ENCODE measurements at regions not wholly inside any gene's neighbourhood (a gene's known extent, or its start where the extent isn't known, plus 50 kb on each side); places are given as distances from the start of the nearest gene placed in this dataset.

- Histone ChIP-seq H3K36me3 (ENCODE audit: control insufficient read depth, insufficient read depth, low read length) (no peaks in the 10 kb centered on the region), H3K27me3 (ENCODE audit: control insufficient read depth, insufficient read depth, low read length) (no peaks in the 10 kb centered on the region), H3K4me3 (ENCODE audit: low read depth, low read length) (no peak overlapping the region)
- DNase-seq (ENCODE audit: low read depth) (no peak), FAIRE-seq (no peak)
- TF ChIP-seq CTCF (IDR thresholded peaks at IDR 0.05; ENCODE audit: insufficient read depth, low read length, severe bottlenecking), result no peak
Measured at GRCh38 chr1:69406244-69406643, 161.5 kb upstream of the LRRC7 start.

- TF ChIP-seq CTCF (IDR thresholded peaks at IDR 0.05; ENCODE audit: insufficient read depth, low read length, severe bottlenecking), result no peak
- FAIRE-seq (no peak), DNase-seq (ENCODE audit: low read depth) (no peak)
Measured at GRCh38 chr1:69409731-69410456, 157.8 kb upstream of the LRRC7 start.

GRCh38 chr1:69410457-69410850, 157.3 kb upstream of the LRRC7 start:
- FAIRE-seq, result no peak
- TF ChIP-seq CTCF (IDR thresholded peaks at IDR 0.05; ENCODE audit: insufficient read depth, low read length, severe bottlenecking), result no peak
- H3K36me3 ChIP-seq (ENCODE audit: control insufficient read depth, insufficient read depth, low read length), result no peaks in the 10 kb centered on the region
- no peak for DNase-seq (ENCODE audit: low read depth)
- H3K4me3 ChIP-seq (ENCODE audit: low read depth, low read length), result no peak overlapping the region
- no peaks in the 10 kb centered on the region for H3K27me3 ChIP-seq (ENCODE audit: control insufficient read depth, insufficient read depth, low read length)

More at GRCh38 chr1:69409731-69410456, 157.8 kb upstream of the LRRC7 start:
- no peaks in the 10 kb centered on the region for H3K27me3 ChIP-seq (ENCODE audit: control insufficient read depth, insufficient read depth, low read length)
- no peaks in the 10 kb centered on the region for H3K36me3 ChIP-seq (ENCODE audit: control insufficient read depth, insufficient read depth, low read length)
- H3K4me3 ChIP-seq (ENCODE audit: low read depth, low read length), result no peak overlapping the region

GRCh38 chr1:69410893-69411292, 156.8 kb upstream of the LRRC7 start:
- no peak for TF ChIP-seq CTCF (IDR thresholded peaks at IDR 0.05; ENCODE audit: insufficient read depth, low read length, severe bottlenecking)
- H3K36me3 ChIP-seq (ENCODE audit: control insufficient read depth, insufficient read depth, low read length), result no peaks in the 10 kb centered on the region
- FAIRE-seq (no peak), DNase-seq (ENCODE audit: low read depth) (no peak)
- H3K27me3 ChIP-seq (ENCODE audit: control insufficient read depth, insufficient read depth, low read length), result no peaks in the 10 kb centered on the region
- H3K4me3 ChIP-seq (ENCODE audit: low read depth, low read length), result no peak overlapping the region

- no peak for TF ChIP-seq CTCF (IDR thresholded peaks at IDR 0.05; ENCODE audit: insufficient read depth, low read length, severe bottlenecking)
- DNase-seq (ENCODE audit: low read depth) (no peak), FAIRE-seq (no peak)
Measured at GRCh38 chr1:69411617-69412016, 156.1 kb upstream of the LRRC7 start.

GRCh38 chr1:69413129-69413528, 154.6 kb upstream of the LRRC7 start:
- DNase-seq (ENCODE audit: low read depth) (no peak), FAIRE-seq (no peak)
- no peak for TF ChIP-seq CTCF (IDR thresholded peaks at IDR 0.05; ENCODE audit: insufficient read depth, low read length, severe bottlenecking)
- no peak overlapping the region for H3K4me3 ChIP-seq (ENCODE audit: low read depth, low read length)
- no peaks in the 10 kb centered on the region for H3K36me3 ChIP-seq (ENCODE audit: control insufficient read depth, insufficient read depth, low read length)
- no peaks in the 10 kb centered on the region for H3K27me3 ChIP-seq (ENCODE audit: control insufficient read depth, insufficient read depth, low read length)

More at GRCh38 chr1:69411617-69412016, 156.1 kb upstream of the LRRC7 start:
- Histone ChIP-seq H3K27me3 (ENCODE audit: control insufficient read depth, insufficient read depth, low read length) (no peaks in the 10 kb centered on the region), H3K36me3 (ENCODE audit: control insufficient read depth, insufficient read depth, low read length) (no peaks in the 10 kb centered on the region), H3K4me3 (ENCODE audit: low read depth, low read length) (no peak overlapping the region)
